Esophagus squamous epithelium (tissue), 4 donors: ENCODE measurements at regions not wholly inside any gene's neighbourhood (a gene's known extent, or its start where the extent isn't known, plus 50 kb on each side); places are given as distances from the start of the nearest gene placed in this dataset.

Experiments used
- CTCF ChIP-seq, 6 experiments: fragments of 450-650 bp in 4 of 6; fragments of 200-600 bp in 2 of 6; sonication (generic) in 2 of 6; IDR thresholded peaks; one replicate each; pipeline ENCODE4 v1.5.1; 2016 to 2019; ENCODE audit warnings: antibody characterized with exemption in 6 of 6, mild to moderate bottlenecking in 4 of 6, moderate library complexity in 4 of 6
- POLR2A ChIP-seq, 4 donors: fragments of 450-650 bp; IDR thresholded peaks; one replicate each; pipeline ENCODE4 v1.6.1; 2017; ENCODE audit warnings: antibody characterized with exemption in 4 of 4, mild to moderate bottlenecking in 4 of 4, moderate library complexity in 3 of 4

- TF ChIP-seq CTCF (IDR thresholded peaks at IDR 0.05), result no peak
- no peak for TF ChIP-seq POLR2A (IDR thresholded peaks at IDR 0.05)
Measured at GRCh38 chr5:102130386-102130785, 165.7 kb downstream of the SLCO4C1 start.
